ENCODE measurements at regions not wholly inside any gene's neighbourhood (a gene's known extent, or its start where the extent isn't known, plus 50 kb on each side); places are given as distances from the start of the nearest gene placed in this dataset.

- TF ChIP-seq, protein P1, sequence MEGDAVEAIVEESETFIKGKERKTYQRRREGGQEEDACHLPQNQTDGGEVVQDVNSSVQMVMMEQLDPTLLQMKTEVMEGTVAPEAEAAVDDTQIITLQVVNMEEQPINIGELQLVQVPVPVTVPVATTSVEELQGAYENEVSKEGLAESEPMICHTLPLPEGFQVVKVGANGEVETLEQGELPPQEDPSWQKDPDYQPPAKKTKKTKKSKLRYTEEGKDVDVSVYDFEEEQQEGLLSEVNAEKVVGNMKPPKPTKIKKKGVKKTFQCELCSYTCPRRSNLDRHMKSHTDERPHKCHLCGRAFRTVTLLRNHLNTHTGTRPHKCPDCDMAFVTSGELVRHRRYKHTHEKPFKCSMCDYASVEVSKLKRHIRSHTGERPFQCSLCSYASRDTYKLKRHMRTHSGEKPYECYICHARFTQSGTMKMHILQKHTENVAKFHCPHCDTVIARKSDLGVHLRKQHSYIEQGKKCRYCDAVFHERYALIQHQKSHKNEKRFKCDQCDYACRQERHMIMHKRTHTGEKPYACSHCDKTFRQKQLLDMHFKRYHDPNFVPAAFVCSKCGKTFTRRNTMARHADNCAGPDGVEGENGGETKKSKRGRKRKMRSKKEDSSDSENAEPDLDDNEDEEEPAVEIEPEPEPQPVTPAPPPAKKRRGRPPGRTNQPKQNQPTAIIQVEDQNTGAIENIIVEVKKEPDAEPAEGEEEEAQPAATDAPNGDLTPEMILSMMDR (IDR thresholded peaks at IDR 0.05): no peak
- TF ChIP-seq POLR2A (IDR thresholded peaks at IDR 0.05): no peak
Observed at GRCh38 chr17:56045872-56046271, 107.4 kb upstream of the ANKFN1 start.
